Astrocyte (in vitro differentiated cells and primary cell): ENCODE measurements at regions not wholly inside any gene's neighbourhood (a gene's known extent, or its start where the extent isn't known, plus 50 kb on each side); places are given as distances from the start of the nearest gene placed in this dataset.

Experiments
- EZH2 ChIP-seq: IDR thresholded peaks from 2 replicates; pipeline ENCODE4 v1.6.1; 2012; ENCODE audit warnings: mild to moderate bottlenecking, low read length, inconsistent platforms; ENCODE audit not compliant: insufficient read depth
- TF ChIP-seq, protein P1 (sequence below): IDR thresholded peaks from 2 replicates; pipeline ENCODE4 v1.5.1; 2011; ENCODE audit warnings: low read depth, mild to moderate bottlenecking, inconsistent platforms, low read length, moderate library complexity; ENCODE audit not compliant: insufficient read depth

DNA sequence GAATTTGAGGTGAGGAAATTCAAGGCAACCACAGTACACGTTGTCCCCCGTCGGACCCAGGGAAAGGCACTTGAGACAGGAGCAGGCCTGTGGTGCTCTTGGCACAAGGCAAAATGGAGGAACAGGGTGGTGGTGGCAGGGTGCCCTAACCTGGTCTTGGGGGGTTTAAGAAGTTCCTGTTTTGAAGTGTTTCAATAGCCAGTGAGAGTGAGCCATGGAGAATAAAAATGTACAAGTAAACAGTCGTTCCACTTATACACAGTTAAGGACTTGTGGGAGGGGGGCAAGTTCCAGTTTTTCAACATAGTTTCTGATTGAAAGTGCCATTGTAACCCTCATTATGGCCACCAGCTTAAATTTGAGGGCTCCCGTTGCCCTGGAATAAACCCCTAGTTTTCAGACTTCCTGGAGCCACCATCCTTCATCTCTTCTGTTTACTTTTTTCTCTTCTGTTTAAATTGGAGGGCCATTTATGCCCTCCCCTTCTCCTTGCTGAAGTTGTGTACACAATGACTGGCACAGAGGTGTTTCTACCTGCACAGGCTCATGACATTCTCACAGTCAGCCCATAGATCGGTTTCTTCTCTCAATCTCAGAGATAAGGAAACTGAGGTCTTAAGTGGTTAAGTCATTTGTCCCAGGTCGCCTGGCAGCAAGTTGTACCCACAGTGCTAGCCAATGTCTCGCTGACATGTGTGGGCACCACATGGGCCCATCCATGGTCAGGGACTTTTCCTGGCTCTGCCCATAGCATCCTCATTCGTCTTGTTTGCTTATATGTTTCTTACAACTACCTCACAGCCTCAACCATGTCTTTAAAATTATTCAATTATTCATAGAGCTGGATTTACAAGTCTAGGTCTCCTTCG is 66.0 kb upstream of the ST3GAL5 start:
- TF ChIP-seq, protein P1, sequence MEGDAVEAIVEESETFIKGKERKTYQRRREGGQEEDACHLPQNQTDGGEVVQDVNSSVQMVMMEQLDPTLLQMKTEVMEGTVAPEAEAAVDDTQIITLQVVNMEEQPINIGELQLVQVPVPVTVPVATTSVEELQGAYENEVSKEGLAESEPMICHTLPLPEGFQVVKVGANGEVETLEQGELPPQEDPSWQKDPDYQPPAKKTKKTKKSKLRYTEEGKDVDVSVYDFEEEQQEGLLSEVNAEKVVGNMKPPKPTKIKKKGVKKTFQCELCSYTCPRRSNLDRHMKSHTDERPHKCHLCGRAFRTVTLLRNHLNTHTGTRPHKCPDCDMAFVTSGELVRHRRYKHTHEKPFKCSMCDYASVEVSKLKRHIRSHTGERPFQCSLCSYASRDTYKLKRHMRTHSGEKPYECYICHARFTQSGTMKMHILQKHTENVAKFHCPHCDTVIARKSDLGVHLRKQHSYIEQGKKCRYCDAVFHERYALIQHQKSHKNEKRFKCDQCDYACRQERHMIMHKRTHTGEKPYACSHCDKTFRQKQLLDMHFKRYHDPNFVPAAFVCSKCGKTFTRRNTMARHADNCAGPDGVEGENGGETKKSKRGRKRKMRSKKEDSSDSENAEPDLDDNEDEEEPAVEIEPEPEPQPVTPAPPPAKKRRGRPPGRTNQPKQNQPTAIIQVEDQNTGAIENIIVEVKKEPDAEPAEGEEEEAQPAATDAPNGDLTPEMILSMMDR, result no peak
- no peak for TF ChIP-seq EZH2
